ENCODE measurements at regions not wholly inside any gene's neighbourhood (a gene's known extent, or its start where the extent isn't known, plus 50 kb on each side); places are given as distances from the start of the nearest gene placed in this dataset.

DNA sequence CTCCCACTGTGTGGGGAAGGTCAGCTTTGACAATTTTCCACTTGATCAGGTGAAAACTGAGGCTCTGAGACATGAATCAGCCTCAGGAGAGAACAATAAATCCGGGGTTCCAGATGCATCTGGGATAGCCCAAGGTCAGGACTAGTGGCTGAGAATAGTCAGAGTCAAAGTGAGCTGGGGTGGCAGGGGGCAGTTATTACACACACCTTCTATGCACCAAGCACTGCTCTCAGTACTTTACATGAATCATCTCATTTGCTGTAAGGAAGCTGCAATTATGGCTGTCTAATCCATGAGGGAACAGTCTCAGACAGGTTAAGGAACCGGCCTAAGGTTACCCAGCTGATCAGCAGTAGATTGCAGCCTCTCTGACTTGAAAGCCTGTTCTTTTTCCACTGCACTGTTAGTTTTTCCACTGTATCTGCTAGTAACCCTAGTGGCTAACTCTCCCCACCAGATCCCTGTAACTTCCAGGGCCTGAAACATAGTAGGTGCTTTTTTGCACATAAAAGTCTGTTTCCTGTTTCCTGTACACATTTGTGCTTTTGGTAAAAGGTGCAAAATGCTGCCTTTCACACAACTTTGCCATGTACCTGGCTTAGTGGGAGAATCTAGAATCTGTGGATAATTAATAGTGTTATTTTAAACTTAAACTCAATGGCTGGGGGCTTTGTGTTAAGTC, 125.9 kb downstream of the EMX2 start (continued):
- TF ChIP-seq ZNF274 (IDR thresholded peaks at IDR 0.05; ENCODE audit: borderline replicate concordance, extremely low read depth, low read length), result no peak

Data from H1 (cell line).